Vagina (tissue), 2 donors: ENCODE measurements at regions not wholly inside any gene's neighbourhood (a gene's known extent, or its start where the extent isn't known, plus 50 kb on each side); places are given as distances from the start of the nearest gene placed in this dataset.
"Not testable (repeated sequence)": the region's sequence is repeated elsewhere in the genome, so short reads cannot be mapped to it uniquely, and the experiment has no call there.

Experiments
- DNase-seq, 2 donors: peaks; one replicate each; pipeline ENCODE4 v3.0.0-alpha.2; 2017; ENCODE audit errors: extremely low spot score in 2 of 2
- H3K27ac ChIP-seq: fragments of 200-600 bp; sonication (generic); one replicate; pipeline ENCODE4 v1.5.1; 2019
- H3K27me3 ChIP-seq: fragments of 200-600 bp; sonication (generic); one replicate; pipeline ENCODE4 v1.5.1; 2019
- H3K36me3 ChIP-seq, 2 donors: fragments of 200-600 bp; sonication (generic); one replicate each; pipeline ENCODE4 v1.5.1; 2017 to 2019
- H3K4me1 ChIP-seq: fragments of 200-600 bp; sonication (generic); one replicate; pipeline ENCODE4 v1.5.1; 2019
- H3K4me3 ChIP-seq, 2 donors: fragments of 200-600 bp; sonication (generic); 1 replicate in 1 of 2; 2 replicates in 1 of 2; pipeline ENCODE4 v1.5.1; 2016 to 2019
- H3K9me3 ChIP-seq: fragments of 200-600 bp; sonication (generic); one replicate; pipeline ENCODE4 v1.5.1; 2019
- POLR2A ChIP-seq, 2 donors: fragments of 450-650 bp; IDR thresholded peaks; one replicate each; pipeline ENCODE4 v1.6.1; 2017; ENCODE audit warnings: antibody characterized with exemption in 2 of 2, mild to moderate bottlenecking in 2 of 2, moderate library complexity in 2 of 2
- POLR2AphosphoS5 ChIP-seq, 2 donors: sonication (generic); formaldehyde crosslinking; IDR thresholded peaks; one replicate each; pipeline ENCODE4 v1.9.0; 2017; ENCODE audit warnings: antibody characterized with exemption in 2 of 2, mild to moderate bottlenecking in 2 of 2, low read depth in 1 of 2; ENCODE audit not compliant: insufficient read depth in 1 of 2
- intact Hi-C: fragments of 100-400 bp; cut with DNase I; formaldehyde crosslinking; loops from one replicate; pipeline ENCODE4 v1.15.1; 2023
- TF ChIP-seq, protein P1 (sequence below), 3 experiments: fragments of 450-650 bp in 2 of 3; fragments of 200-600 bp in 1 of 3; sonication (generic) in 1 of 3; IDR thresholded peaks; one replicate each; pipeline ENCODE4 v1.5.1; 2017 to 2019; ENCODE audit warnings: antibody characterized with exemption in 3 of 3, mild to moderate bottlenecking in 2 of 3, moderate library complexity in 2 of 3

- H3K27me3 ChIP-seq = no peaks in the 10 kb centered on the region
- H3K9me3 ChIP-seq = no peaks in the 10 kb centered on the region
- H3K27ac ChIP-seq = no peak overlapping the region
- TF ChIP-seq POLR2A (IDR thresholded peaks at IDR 0.05) (no peak), POLR2AphosphoS5 (IDR thresholded peaks at IDR 0.05; ENCODE audit: insufficient read depth in 1 of 2, low read depth in 1 of 2) (no peak)
- TF ChIP-seq, protein P1, sequence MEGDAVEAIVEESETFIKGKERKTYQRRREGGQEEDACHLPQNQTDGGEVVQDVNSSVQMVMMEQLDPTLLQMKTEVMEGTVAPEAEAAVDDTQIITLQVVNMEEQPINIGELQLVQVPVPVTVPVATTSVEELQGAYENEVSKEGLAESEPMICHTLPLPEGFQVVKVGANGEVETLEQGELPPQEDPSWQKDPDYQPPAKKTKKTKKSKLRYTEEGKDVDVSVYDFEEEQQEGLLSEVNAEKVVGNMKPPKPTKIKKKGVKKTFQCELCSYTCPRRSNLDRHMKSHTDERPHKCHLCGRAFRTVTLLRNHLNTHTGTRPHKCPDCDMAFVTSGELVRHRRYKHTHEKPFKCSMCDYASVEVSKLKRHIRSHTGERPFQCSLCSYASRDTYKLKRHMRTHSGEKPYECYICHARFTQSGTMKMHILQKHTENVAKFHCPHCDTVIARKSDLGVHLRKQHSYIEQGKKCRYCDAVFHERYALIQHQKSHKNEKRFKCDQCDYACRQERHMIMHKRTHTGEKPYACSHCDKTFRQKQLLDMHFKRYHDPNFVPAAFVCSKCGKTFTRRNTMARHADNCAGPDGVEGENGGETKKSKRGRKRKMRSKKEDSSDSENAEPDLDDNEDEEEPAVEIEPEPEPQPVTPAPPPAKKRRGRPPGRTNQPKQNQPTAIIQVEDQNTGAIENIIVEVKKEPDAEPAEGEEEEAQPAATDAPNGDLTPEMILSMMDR (IDR thresholded peaks at IDR 0.05) = no peak
- no peak overlapping the region for H3K4me3 ChIP-seq
- H3K4me1 ChIP-seq = no peaks in the 10 kb centered on the region
- DNase-seq = no peak
- intact Hi-C loops = no loop called here
- no peaks in the 10 kb centered on the region for H3K36me3 ChIP-seq
These were observed 57.6 kb upstream of the URI1 start for GRCh38 chr19:29884466-29884865.

- H3K9me3 ChIP-seq, DNase-seq, intact Hi-C loops, H3K4me1 ChIP-seq, H3K4me3 ChIP-seq, H3K27me3 ChIP-seq, H3K36me3 ChIP-seq, H3K27ac ChIP-seq: not testable (repeated sequence)
These were observed 55.9 kb upstream of the URI1 start for GRCh38 chr19:29886106-29886505.

GRCh38 chr19:29886586-29886985 is 55.5 kb upstream of the URI1 start:
- H3K36me3 ChIP-seq = no peaks in the 10 kb centered on the region
- no peak overlapping the region for H3K4me3 ChIP-seq
- TF ChIP-seq POLR2A (IDR thresholded peaks at IDR 0.05) = no peak
- TF ChIP-seq POLR2AphosphoS5 (IDR thresholded peaks at IDR 0.05; ENCODE audit: insufficient read depth in 1 of 2, low read depth in 1 of 2) = no peak
- TF ChIP-seq, protein P1 (IDR thresholded peaks at IDR 0.05) = no peak
- H3K27me3 ChIP-seq = no peaks in the 10 kb centered on the region
- no peaks in the 10 kb centered on the region for H3K9me3 ChIP-seq
- no peak for DNase-seq
- no peak overlapping the region for H3K27ac ChIP-seq
- intact Hi-C loops = no loop called here
- no peaks in the 10 kb centered on the region for H3K4me1 ChIP-seq

DNA sequence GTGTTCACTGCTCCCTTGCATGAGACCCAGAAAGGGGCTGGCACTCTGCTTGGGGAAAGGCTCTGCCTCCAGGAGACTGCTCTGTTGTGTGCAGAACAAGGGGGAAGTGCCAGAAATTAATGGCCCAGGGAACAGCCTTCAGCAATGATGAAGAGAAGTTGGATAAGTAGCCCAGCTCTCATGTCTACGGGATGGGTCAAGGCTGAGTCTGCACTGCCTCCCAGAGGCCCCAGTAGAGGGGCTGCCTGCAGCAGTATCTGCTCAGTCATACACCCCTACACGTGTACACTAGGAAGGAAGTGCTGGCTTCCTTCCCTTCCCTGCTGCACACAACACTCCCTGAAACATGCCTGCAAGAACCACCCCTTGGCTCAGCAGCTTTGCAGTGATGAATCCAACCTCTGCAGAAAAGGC is 54.6 kb upstream of the URI1 start:
- no peaks in the 10 kb centered on the region for H3K27me3 ChIP-seq
- DNase-seq = no peak
- no peak overlapping the region for H3K4me3 ChIP-seq
- no peaks in the 10 kb centered on the region for H3K36me3 ChIP-seq
- no peak overlapping the region for H3K27ac ChIP-seq
- intact Hi-C loops = no loop called here
- no peaks in the 10 kb centered on the region for H3K4me1 ChIP-seq
- no peaks in the 10 kb centered on the region for H3K9me3 ChIP-seq
- no peak for TF ChIP-seq POLR2AphosphoS5 (IDR thresholded peaks at IDR 0.05; ENCODE audit: insufficient read depth in 1 of 2, low read depth in 1 of 2)
- TF ChIP-seq, protein P1 (IDR thresholded peaks at IDR 0.05) = no peak

- H3K27ac ChIP-seq, H3K27me3 ChIP-seq, H3K4me1 ChIP-seq, DNase-seq, H3K36me3 ChIP-seq, intact Hi-C loops, H3K4me3 ChIP-seq, H3K9me3 ChIP-seq: not testable (repeated sequence)
These were observed 54.0 kb upstream of the URI1 start for GRCh38 chr19:29888047-29888446.

DNA sequence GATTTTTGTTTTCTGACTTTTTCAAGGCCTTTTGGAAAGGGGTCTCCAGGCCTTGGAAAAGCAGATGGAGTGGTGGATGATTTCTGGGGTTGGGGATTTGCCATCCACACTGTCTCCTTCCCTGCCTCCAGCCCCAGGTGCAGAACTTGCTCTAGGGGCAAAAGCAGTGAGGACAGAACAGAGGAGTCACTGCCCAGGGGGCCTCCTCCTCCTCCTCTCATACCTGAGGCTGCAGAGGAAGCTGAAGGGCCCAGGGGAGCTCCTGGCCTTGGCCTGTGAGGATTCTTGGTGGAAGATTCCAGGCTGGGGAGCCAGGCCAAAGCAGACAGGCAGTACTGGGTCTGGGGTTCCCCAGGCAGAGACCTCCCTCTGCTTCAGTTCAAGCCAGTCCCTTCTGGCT is 52.3 kb upstream of the URI1 start:
- Histone ChIP-seq H3K4me3 (no peak overlapping the region), H3K27me3 (no peaks in the 10 kb centered on the region), H3K4me1 (no peaks in the 10 kb centered on the region), H3K9me3 (no peaks in the 10 kb centered on the region), H3K36me3 (no peaks in the 10 kb centered on the region), H3K27ac (no peak overlapping the region)
- TF ChIP-seq POLR2AphosphoS5 (IDR thresholded peaks at IDR 0.05; ENCODE audit: insufficient read depth in 1 of 2, low read depth in 1 of 2) (no peak), POLR2A (IDR thresholded peaks at IDR 0.05) (no peak)
- TF ChIP-seq, protein P1 (IDR thresholded peaks at IDR 0.05) = no peak
- DNase-seq = no peak
- intact Hi-C loops = no loop called here
